ENCODE measurements at regions not wholly inside any gene's neighbourhood (a gene's known extent, or its start where the extent isn't known, plus 50 kb on each side); places are given as distances from the start of the nearest gene placed in this dataset.

- no peak for TF ChIP-seq CTCF (IDR thresholded peaks at IDR 0.05)
- TF ChIP-seq POLR2A (IDR thresholded peaks at IDR 0.05), result no peak
Measured at GRCh38 chr13:44220948-44221347, 152.7 kb upstream of the SERP2 start.

Data from sigmoid colon (tissue), 3 donors.